ENCODE measurements at regions not wholly inside any gene's neighbourhood (a gene's known extent, or its start where the extent isn't known, plus 50 kb on each side); places are given as distances from the start of the nearest gene placed in this dataset.

DNA sequence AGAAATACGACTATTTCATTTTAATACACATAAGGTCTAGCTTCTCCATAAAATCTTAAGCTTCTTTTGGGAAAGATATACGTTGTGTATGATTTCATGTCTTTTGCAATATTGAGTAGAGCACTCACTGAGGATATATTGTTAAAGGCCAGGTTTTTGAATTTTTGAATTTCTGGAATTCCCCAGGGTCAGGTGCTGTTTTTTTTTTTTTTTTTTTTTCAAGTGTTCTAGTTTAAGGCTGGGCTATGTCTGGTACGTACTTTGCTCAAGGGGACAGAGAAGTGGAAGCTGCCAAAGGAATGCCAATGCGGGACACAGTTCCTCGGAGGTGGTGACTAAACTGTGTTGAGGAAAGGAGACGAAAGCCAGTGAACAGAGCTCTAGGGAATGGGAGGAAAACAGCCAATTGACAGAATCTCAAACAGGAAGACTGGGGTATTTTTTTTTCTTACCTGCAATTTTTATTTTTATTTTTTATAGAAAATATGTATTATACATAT, 510.5 kb upstream of the CBLB start:
- ATAC-seq (no peak), DNase-seq (ENCODE audit: low spot score in 2 of 2) (no peak)
- Mint-ChIP-seq H3K9me3 (no peaks in the 10 kb centered on the region), H3K27ac (no peak overlapping the region), H3K4me3 (no peak overlapping the region), H3K36me3 (no peaks in the 10 kb centered on the region), H3K4me1 (peaks cover 6% of the 10 kb centered on the region)

DNA sequence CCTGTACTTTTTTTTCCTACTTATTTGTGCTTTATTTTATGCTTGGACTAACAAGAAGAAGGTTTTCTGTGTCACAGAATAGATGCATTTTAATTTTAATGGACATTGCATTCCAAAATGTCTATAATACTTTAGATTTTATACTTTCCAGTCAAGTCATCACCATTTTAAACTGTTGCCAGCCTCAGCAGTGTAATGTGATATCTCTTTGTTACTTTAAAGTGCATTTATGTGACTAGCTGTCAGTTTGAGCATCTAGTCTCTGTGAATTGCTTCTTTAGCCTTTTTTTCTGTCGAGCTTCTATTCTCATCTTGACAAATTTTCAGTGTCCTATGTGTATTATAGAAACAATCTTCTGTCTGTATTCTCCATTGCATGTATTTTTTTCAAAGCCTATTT, 511.4 kb upstream of the CBLB start:
- Mint-ChIP-seq H3K9me3 (no peaks in the 10 kb centered on the region), H3K36me3 (no peaks in the 10 kb centered on the region), H3K4me1 (peaks cover 5% of the 10 kb centered on the region), H3K4me3 (no peak overlapping the region), H3K27ac (no peak overlapping the region)
- no peak for ATAC-seq
- DNase-seq (ENCODE audit: low spot score in 2 of 2): no peak

GRCh38 chr3:106381286-106381938, 512.6 kb upstream of the CBLB start:
- H3K27ac Mint-ChIP-seq: no peak overlapping the region
- ATAC-seq (no peak), DNase-seq (ENCODE audit: low spot score in 2 of 2) (no peak)
- H3K4me3 Mint-ChIP-seq: no peak overlapping the region
- H3K4me1 Mint-ChIP-seq: no peaks in the 10 kb centered on the region
- H3K9me3 Mint-ChIP-seq: peaks cover 3% of the 10 kb centered on the region
- no peaks in the 10 kb centered on the region for H3K36me3 Mint-ChIP-seq

DNA sequence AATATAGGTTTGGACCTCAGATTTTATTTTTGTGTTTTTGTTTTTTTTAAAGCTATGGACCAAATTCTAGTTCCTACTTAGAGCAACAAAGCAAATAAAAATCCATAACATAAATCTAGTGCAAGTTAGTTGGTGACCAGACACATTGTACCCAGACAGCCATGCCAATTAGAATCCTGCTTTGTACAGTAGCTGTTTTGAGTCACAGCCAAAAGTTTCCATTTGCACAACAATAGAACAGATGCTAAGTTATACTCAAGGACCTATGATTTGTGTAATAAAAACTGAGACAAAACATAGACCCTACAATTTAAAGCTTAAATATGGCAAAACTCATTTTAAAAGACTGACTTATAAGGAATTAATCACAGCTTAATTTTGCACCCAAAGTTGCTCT, 513.1 kb upstream of the CBLB start:
- DNase-seq (ENCODE audit: low spot score in 2 of 2): no peak
- Mint-ChIP-seq H3K9me3 (peaks cover 3% of the 10 kb centered on the region), H3K36me3 (no peaks in the 10 kb centered on the region), H3K4me1 (no peaks in the 10 kb centered on the region), H3K27ac (no peak overlapping the region), H3K4me3 (no peak overlapping the region)
- ATAC-seq: no peak

GRCh38 chr3:106386050-106386449, 517.2 kb upstream of the CBLB start:
- H3K36me3 Mint-ChIP-seq: no peaks in the 10 kb centered on the region
- no peak overlapping the region for H3K27ac Mint-ChIP-seq
- peaks cover 3% of the 10 kb centered on the region for H3K9me3 Mint-ChIP-seq
- no peak overlapping the region for H3K4me3 Mint-ChIP-seq
- no peaks in the 10 kb centered on the region for H3K4me1 Mint-ChIP-seq
- no peak for ATAC-seq
- no peak for DNase-seq (ENCODE audit: low spot score in 2 of 2)

GRCh38 chr3:106392915-106393314, 524.1 kb upstream of the CBLB start:
- Mint-ChIP-seq H3K4me1 (no peaks in the 10 kb centered on the region), H3K27ac (no peak overlapping the region), H3K4me3 (no peak overlapping the region), H3K36me3 (no peaks in the 10 kb centered on the region), H3K9me3 (no peaks in the 10 kb centered on the region)
- no peak for DNase-seq (ENCODE audit: low spot score in 2 of 2)
- ATAC-seq: no peak

DNA sequence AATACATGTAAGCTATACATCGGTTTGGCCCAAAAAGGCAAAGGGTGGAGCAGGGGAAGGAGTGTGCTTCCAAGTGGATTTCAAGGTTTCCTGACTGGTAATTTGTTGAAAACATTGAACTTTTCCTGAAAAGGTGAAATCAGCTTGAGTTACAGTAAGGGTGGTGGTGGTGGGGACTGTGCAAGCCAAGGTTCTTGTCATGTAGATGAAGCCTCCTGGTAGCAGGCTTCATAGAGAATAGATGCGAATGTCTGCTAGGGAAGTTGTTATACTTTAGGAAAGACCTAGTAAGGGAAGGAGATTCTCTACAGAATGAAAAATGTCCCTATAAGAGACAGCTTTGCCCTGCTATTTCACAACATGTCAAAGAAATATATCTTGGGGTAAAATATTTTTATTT, 528.2 kb upstream of the CBLB start:
- Mint-ChIP-seq H3K36me3 (no peaks in the 10 kb centered on the region), H3K9me3 (no peaks in the 10 kb centered on the region), H3K4me1 (no peaks in the 10 kb centered on the region), H3K27ac (no peak overlapping the region), H3K4me3 (no peak overlapping the region)
- ATAC-seq: no peak
- no peak for DNase-seq (ENCODE audit: low spot score in 2 of 2)

DNA sequence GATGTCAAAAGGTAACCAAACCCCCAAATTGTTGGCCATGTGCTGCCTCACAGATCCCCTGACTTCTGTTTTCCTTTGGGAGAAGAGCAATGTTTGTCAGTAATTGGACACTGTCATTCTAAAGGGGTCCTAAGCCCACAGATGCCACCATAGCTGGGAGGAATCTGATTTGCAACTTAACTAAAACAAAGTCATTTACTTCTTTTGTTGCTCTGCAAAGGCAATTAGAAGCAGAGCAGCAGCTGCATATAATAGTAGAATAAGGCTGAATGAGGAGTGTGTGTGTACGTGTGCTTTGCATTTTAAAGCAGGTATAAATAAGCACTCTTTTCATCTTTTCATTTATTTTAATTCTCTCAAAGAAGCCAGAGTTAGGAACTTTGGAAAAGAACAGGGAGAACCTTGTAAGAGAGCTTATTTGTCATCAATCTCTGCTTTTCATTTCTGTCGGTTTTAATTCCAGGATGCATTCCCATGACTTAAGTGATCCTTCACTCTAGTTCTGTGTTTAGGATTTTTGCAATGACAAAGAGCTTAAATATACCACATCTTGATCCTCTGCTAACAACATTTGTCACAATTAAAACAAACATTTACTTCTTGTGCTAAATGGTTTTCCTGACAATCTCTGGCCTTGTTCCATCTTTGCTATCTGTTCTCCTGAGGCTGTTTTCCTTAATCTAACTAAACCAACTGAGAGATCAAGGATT, 530.2 kb upstream of the CBLB start:
- ATAC-seq (no peak), DNase-seq (ENCODE audit: low spot score in 2 of 2) (no peak)
- no peaks in the 10 kb centered on the region for H3K9me3 Mint-ChIP-seq
- no peak overlapping the region for H3K4me3 Mint-ChIP-seq
- no peak overlapping the region for H3K27ac Mint-ChIP-seq
- H3K36me3 Mint-ChIP-seq: no peaks in the 10 kb centered on the region
- H3K4me1 Mint-ChIP-seq: no peaks in the 10 kb centered on the region

GRCh38 chr3:106399761-106400160, 530.9 kb upstream of the CBLB start:
- H3K27ac Mint-ChIP-seq: no peak overlapping the region

GRCh38 chr3:106401666-106402490, 533.1 kb upstream of the CBLB start:
- ATAC-seq (no peak), DNase-seq (ENCODE audit: low spot score in 2 of 2) (no peak)
- Mint-ChIP-seq H3K4me1 (no peaks in the 10 kb centered on the region), H3K36me3 (no peaks in the 10 kb centered on the region), H3K27ac (no peak overlapping the region), H3K9me3 (no peaks in the 10 kb centered on the region), H3K4me3 (no peak overlapping the region)

More at GRCh38 chr3:106399761-106400160, 530.9 kb upstream of the CBLB start:
- Mint-ChIP-seq H3K36me3 (no peaks in the 10 kb centered on the region), H3K9me3 (no peaks in the 10 kb centered on the region), H3K4me1 (no peaks in the 10 kb centered on the region), H3K4me3 (no peak overlapping the region)
- ATAC-seq (no peak), DNase-seq (ENCODE audit: low spot score in 2 of 2) (no peak)

DNA sequence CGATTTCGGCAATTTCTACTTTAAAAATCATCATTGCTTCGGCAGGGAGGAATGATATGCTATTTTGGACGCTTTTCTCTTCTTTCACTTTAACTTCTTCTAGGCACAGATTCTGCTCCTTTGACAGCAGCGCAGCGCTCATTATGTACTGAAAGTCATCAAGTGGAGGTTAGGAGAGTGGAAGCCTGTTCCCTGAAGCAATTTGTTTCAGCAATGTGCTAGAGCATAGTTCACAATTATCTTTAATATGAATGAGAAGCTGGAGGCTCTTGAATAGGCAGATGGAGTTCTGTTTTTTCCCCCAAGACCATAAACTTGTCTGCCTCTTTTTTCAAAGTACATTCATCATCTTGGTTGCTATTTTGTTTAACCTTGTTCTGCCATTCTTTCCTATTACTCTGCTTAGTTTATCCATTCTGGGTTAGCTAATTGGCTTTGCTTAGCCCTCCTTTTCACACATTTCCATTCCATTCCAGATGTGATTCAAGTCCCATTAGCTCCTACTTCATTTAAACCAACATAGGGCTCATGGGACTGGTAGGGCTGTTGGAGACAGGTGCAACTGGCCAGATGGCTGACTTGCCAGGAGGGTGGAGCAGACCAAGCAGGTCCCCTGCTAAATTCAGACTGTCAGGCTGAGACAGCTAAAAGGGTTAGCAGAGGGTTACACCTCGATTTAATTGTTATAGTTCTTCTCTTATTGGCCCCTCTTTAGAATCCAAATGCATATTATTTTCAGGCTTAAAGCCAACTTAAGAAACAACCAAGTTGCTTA, 534.7 kb upstream of the CBLB start:
- DNase-seq (ENCODE audit: low spot score in 2 of 2) (no peak), ATAC-seq (no peak)
- H3K4me3 Mint-ChIP-seq: no peak overlapping the region
- H3K9me3 Mint-ChIP-seq: no peaks in the 10 kb centered on the region
- peaks cover 6% of the 10 kb centered on the region for H3K4me1 Mint-ChIP-seq
- H3K36me3 Mint-ChIP-seq: no peaks in the 10 kb centered on the region
- H3K27ac Mint-ChIP-seq: no peak overlapping the region

DNA sequence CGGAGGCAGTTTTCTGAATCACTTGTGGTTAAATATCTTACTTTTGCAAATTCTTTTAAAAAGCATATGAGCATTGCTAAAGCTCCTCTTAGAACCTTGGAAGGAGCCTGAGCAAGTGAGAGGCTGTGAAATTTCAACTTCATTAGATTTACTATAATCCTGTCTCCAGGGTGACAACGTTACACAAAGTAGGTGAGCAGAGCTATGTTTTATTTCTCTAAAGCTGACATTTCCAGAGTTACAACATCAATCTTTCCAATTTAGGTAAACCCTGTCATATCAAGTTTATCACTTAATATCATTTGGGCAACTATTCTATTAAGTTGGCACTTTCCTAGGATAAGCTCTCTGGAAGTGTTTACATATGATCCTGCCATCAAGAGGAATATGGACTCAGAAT, 544.9 kb upstream of the CBLB start:
- ATAC-seq: no peak
- H3K4me3 Mint-ChIP-seq: no peak overlapping the region
- DNase-seq (ENCODE audit: low spot score in 2 of 2): no peak

DNA sequence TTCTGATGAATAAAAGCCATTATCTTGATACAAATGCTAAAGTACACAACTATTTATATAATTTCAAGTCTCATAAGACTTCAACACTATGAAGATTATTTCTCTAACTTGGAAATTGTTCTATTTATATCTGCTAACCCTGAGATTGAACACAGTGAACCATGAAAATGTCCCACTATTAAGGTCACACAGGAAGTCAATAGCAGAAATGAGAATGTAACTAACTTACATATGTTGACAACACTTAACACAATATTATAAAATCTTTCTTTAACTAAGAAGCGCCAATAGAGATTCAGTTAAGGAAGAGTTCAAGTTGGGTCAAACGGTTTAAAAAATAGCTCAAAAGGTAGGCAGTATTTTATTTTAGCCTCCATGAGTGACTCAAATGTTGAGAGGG, 551.8 kb upstream of the CBLB start:
- DNase-seq (ENCODE audit: low spot score in 2 of 2): no peak
- no peak for ATAC-seq
- Mint-ChIP-seq H3K9me3 (peaks cover 5% of the 10 kb centered on the region), H3K27ac (no peak overlapping the region), H3K36me3 (no peaks in the 10 kb centered on the region), H3K4me1 (peaks cover 23% of the 10 kb centered on the region), H3K4me3 (no peak overlapping the region)

More for the DNA sequence above, 544.9 kb upstream of the CBLB start:
- H3K27ac Mint-ChIP-seq: no peak overlapping the region
- H3K36me3 Mint-ChIP-seq: no peaks in the 10 kb centered on the region
- peaks cover 4% of the 10 kb centered on the region for H3K9me3 Mint-ChIP-seq
- H3K4me1 Mint-ChIP-seq: no peaks in the 10 kb centered on the region

GRCh38 chr3:106421426-106421825, 552.6 kb upstream of the CBLB start:
- H3K9me3 Mint-ChIP-seq: peaks cover 5% of the 10 kb centered on the region
- DNase-seq (ENCODE audit: low spot score in 2 of 2) (no peak), ATAC-seq (no peak)
- H3K4me3 Mint-ChIP-seq: no peak overlapping the region
- no peaks in the 10 kb centered on the region for H3K36me3 Mint-ChIP-seq
- H3K4me1 Mint-ChIP-seq: peaks cover 31% of the 10 kb centered on the region
- H3K27ac Mint-ChIP-seq: no peak overlapping the region

- ATAC-seq: no peak
- peaks cover 31% of the 10 kb centered on the region for H3K4me1 Mint-ChIP-seq
- no peak for DNase-seq (ENCODE audit: low spot score in 2 of 2)
- H3K4me3 Mint-ChIP-seq: no peak overlapping the region
- H3K27ac Mint-ChIP-seq: no peak overlapping the region
- H3K9me3 Mint-ChIP-seq: peaks cover 5% of the 10 kb centered on the region
- H3K36me3 Mint-ChIP-seq: no peaks in the 10 kb centered on the region
Measured at GRCh38 chr3:106421909-106422308, 553.1 kb upstream of the CBLB start.

Data from stimulated activated effector memory CD8-positive, alpha-beta T cell treated with anti-CD3 and anti-CD28 coated beads, Interleukin-12 subunit alpha, Interleukin-12 subunit beta, amount 100 ng/mL, for 72 hours (primary cell).